ENCODE measurements at regions not wholly inside any gene's neighbourhood (a gene's known extent, or its start where the extent isn't known, plus 50 kb on each side); places are given as distances from the start of the nearest gene placed in this dataset.
A peak's percentile ranks its signal among the peaks of the same experiment; 100 is the strongest.

GRCh38 chr15:60134609-60135008 lies 130.5 kb downstream of the FOXB1 start:
- no peak for DNase-seq
- Mint-ChIP-seq H3K4me1 (peaks cover 4% of the 10 kb centered on the region), H3K9me3 (no peaks in the 10 kb centered on the region), H3K36me3 (no peaks in the 10 kb centered on the region), H3K27ac (no peak overlapping the region), H3K27me3 (peaks cover 61% of the 10 kb centered on the region), H3K4me3 (no peak overlapping the region)
- CTCF ChIA-PET: interaction anchor here (1.0 kb wide), 1 partner anchor 44 kb away, joined by 3 read pairs; no protein-coding TSS in a partner anchor

- no peaks in the 10 kb centered on the region for H3K4me1 Mint-ChIP-seq
- H3K27me3 Mint-ChIP-seq: peaks cover 69% of the 10 kb centered on the region
- H3K27ac Mint-ChIP-seq: no peak overlapping the region
- no peaks in the 10 kb centered on the region for H3K9me3 Mint-ChIP-seq
- no peak for DNase-seq
- no peaks in the 10 kb centered on the region for H3K36me3 Mint-ChIP-seq
- CTCF ChIA-PET: no interaction called here
- H3K4me3 Mint-ChIP-seq: no peak overlapping the region
Measured at GRCh38 chr15:60135961-60136360, 131.8 kb downstream of the FOXB1 start.

DNA sequence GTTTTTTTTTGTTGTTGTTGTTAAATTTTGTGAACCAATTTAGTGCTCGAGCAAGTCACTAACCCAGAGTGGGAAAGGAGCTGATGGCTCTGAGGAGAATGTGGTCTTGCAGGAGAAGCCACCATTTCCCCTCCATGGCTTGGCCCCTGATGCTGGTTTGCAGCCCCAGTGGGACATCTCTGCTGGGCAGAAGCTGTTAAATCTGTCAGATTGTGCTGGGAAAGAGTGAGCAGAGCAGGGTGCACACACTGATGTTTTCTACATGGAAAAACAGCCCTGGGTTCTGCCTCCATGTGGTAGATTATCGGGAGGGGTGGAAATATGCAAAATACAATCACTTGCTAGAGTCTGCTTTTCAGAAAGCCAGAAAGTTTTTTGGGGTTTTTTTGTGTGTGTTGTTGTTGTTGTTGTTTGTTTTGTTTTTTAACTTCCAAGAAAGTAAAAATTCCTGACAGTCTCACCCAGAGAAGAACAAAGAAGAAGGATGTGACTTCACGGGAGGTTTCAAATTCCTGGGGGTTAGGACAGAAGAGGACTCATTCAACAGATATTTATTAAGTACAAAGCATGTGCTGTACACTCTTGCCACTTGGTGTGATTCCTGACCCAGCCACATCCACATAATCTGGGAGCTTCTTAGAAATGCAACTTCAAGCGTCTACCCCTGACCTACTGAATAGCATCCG lies 133.7 kb downstream of the FOXB1 start:
- Mint-ChIP-seq H3K4me3 (no peak overlapping the region), H3K27me3 (peaks cover 65% of the 10 kb centered on the region), H3K36me3 (no peaks in the 10 kb centered on the region), H3K4me1 (no peaks in the 10 kb centered on the region), H3K27ac (no peak overlapping the region), H3K9me3 (no peaks in the 10 kb centered on the region)
- CTCF ChIA-PET: interaction anchor here (1.3 kb wide), 1 partner anchor 13 kb away, joined by 6 read pairs; no protein-coding TSS in a partner anchor
- DNase-seq: no peak

GRCh38 chr15:60138397-60138968 lies 134.4 kb downstream of the FOXB1 start:
- CTCF ChIA-PET: interaction anchor here (1.3 kb wide), 1 partner anchor 13 kb away, joined by 6 read pairs; no protein-coding TSS in a partner anchor
- H3K4me1 Mint-ChIP-seq: no peaks in the 10 kb centered on the region
- H3K36me3 Mint-ChIP-seq: no peaks in the 10 kb centered on the region
- DNase-seq: no peak
- no peaks in the 10 kb centered on the region for H3K9me3 Mint-ChIP-seq
- H3K27me3 Mint-ChIP-seq: peaks cover 59% of the 10 kb centered on the region
- no peak overlapping the region for H3K4me3 Mint-ChIP-seq
- no peak overlapping the region for H3K27ac Mint-ChIP-seq

DNA sequence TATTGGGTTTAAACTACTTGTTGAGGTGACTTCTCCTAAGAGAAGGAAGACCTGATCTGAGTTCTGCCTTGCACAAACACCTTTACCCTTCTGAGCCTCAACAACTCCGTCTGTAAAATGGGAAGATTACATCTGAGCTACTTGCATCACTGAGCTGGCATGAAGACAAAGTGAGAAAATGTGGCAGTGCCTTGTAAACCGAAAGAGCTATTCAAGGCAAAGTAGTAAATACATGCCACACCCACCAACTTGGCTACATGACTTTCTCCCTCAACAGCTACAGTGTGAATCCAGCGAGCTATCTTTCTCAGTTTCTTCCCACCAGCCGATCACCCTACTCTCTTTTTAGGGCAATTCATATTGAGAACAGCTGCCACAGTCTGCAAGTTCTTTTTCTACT lies 148.3 kb downstream of the FOXB1 start:
- no peak for DNase-seq
- CTCF ChIA-PET: no interaction called here
- no peak overlapping the region for H3K4me3 Mint-ChIP-seq

DNA sequence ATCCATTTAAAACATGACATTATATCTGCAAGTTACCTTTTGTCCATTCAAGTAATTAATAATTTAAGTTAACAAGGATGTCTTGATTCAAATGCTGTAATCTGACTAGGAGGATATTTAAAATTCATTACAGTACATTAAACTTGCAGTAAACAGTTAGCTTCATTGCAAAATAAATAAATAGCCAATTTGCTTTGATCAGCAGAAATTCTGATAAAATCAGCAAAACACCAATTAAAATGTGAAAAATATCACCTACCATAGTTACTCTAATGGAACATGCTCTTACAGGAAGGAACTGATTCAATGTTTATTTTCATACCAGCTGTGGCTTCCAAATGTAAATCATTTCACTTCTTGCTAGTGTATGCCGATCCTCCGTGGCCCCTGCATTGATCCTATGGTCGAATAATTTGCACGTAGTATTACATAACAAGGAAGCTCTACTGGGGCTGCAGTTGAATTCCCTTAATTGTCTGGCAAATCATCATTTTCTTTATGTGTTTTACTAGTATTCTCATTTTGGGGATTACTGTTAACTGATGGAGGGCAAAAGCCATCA lies 150.7 kb downstream of the FOXB1 start:
- Mint-ChIP-seq H3K4me1 (peaks cover 4% of the 10 kb centered on the region), H3K36me3 (no peaks in the 10 kb centered on the region), H3K27me3 (peaks cover 14% of the 10 kb centered on the region), H3K9me3 (no peaks in the 10 kb centered on the region), H3K27ac (no peak overlapping the region), H3K4me3 (no peak overlapping the region)
- CTCF ChIA-PET: no interaction called here
- no peak for DNase-seq

More for the DNA sequence above, 148.3 kb downstream of the FOXB1 start:
- Mint-ChIP-seq H3K9me3 (no peaks in the 10 kb centered on the region), H3K36me3 (no peaks in the 10 kb centered on the region), H3K27me3 (peaks cover 13% of the 10 kb centered on the region), H3K4me1 (peaks cover 4% of the 10 kb centered on the region), H3K27ac (no peak overlapping the region)

DNA sequence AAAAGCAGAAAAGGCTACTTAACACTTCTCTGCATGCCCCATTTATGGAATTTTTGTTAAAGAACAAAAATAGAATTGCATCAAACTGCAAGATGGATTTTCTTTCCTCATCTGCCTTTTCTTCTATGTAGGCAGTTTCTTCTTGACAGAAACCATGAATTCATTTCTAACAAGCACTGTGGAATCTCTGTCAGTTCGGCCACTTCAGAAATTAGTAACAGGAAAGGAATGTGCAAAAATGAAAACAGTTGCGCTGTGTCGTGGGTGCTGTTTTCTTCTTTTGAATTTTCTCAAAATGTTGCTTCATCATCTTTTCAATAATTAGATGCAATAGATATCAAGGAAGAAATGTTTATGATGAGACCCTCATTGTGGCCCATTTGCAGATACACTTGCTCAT lies 151.6 kb downstream of the FOXB1 start:
- H3K9me3 Mint-ChIP-seq: no peaks in the 10 kb centered on the region
- peaks cover 4% of the 10 kb centered on the region for H3K4me1 Mint-ChIP-seq
- peaks cover 15% of the 10 kb centered on the region for H3K27me3 Mint-ChIP-seq
- no peak overlapping the region for H3K27ac Mint-ChIP-seq
- CTCF ChIA-PET: no interaction called here
- no peak overlapping the region for H3K4me3 Mint-ChIP-seq
- no peak for DNase-seq
- H3K36me3 Mint-ChIP-seq: no peaks in the 10 kb centered on the region

DNA sequence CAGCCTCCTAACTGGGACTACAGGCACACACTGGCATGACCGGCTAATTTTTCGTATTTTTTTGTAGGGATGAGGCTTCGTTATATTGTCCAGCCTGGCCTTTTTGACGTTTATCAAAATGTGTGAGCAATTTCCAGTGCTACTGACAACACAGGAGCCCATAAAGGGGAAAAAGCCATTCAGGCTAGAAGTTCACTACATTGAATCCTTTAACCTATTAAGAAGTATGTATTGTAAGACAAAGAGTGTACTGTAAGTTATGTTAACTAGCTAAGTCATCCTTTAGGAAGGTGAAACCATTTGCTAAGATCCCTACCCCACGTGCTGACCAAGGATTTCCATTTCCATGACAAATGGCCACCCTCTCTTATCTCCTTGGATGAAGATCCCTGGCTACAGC lies 156.8 kb downstream of the FOXB1 start:
- Mint-ChIP-seq H3K27me3 (peaks cover 12% of the 10 kb centered on the region), H3K36me3 (no peaks in the 10 kb centered on the region), H3K4me3 (no peak overlapping the region), H3K4me1 (no peaks in the 10 kb centered on the region), H3K27ac (no peak overlapping the region), H3K9me3 (no peaks in the 10 kb centered on the region)
- CTCF ChIA-PET: interaction anchor here (0.9 kb wide), 1 partner anchor 65 kb away, joined by 3 read pairs; no protein-coding TSS in a partner anchor
- DNase-seq: no peak

GRCh38 chr15:60161704-60162103 lies 157.6 kb downstream of the FOXB1 start:
- Mint-ChIP-seq H3K27ac (no peak overlapping the region), H3K4me3 (no peak overlapping the region), H3K36me3 (no peaks in the 10 kb centered on the region), H3K4me1 (no peaks in the 10 kb centered on the region), H3K27me3 (peaks cover 12% of the 10 kb centered on the region), H3K9me3 (no peaks in the 10 kb centered on the region)
- CTCF ChIA-PET: no interaction called here
- DNase-seq: no peak

DNA sequence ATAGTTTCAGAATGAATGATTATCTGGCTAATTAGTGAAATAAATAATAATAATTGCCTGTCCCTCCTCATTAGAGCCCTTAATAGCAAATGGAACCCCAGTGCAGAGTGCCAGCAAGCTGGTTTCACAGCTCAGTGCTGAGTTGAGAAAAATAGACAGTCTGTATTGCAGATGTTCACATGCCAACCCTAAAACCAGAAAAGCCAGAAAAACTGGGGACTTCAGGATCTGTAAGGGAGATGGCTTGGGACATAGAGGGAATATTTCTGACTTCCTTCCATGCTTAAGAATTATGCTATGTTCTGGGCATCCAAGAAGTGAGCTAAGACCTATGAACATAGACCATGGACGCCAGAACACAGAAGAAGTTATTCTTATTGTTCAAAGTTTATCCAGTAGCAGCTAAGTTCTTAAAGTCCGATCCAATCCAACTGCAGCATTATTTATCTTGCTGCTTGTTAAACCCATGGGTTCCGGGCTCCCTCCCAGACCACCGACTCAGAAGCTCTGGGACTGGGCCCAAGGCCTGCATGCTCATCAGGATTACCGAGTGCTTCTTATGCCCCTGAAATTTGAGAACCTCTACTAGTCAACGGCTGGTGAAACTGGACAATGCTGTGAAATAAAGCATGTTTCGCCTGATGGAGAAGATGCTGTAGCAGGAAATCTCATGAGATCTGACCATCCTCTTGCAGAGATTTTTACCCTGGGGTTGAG lies 158.3 kb downstream of the FOXB1 start:
- DNase-seq: no peak
- Mint-ChIP-seq H3K27me3 (peaks cover 12% of the 10 kb centered on the region), H3K9me3 (no peaks in the 10 kb centered on the region), H3K4me3 (no peak overlapping the region), H3K4me1 (no peaks in the 10 kb centered on the region), H3K36me3 (no peaks in the 10 kb centered on the region), H3K27ac (no peak overlapping the region)
- CTCF ChIA-PET: interaction anchor here (0.6 kb wide), 1 partner anchor 1148 kb away, joined by 3 read pairs; no protein-coding TSS in a partner anchor

DNA sequence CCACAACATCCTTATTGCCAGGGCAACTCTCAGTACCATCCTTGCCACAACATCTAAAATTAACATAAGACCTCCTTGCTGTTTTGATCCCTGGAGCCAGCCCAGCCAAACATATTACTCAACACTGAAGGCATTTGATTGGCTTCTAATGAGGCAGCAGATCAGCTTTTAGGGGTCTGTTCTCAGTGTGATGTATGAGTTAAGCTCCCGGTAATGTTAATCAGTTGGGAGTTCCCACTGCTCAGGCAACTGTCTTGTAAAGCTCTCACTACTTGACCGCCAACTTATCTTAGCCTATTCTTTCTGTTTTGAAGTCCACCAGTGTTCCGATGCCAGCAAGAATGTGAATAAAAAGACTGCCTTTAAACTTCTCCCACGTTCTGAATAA lies 158.9 kb downstream of the FOXB1 start:
- DNase-seq: no peak
- CTCF ChIA-PET: interaction anchor here (0.6 kb wide), 1 partner anchor 1149 kb away, joined by 3 read pairs; no protein-coding TSS in a partner anchor
- no peak overlapping the region for H3K27ac Mint-ChIP-seq

DNA sequence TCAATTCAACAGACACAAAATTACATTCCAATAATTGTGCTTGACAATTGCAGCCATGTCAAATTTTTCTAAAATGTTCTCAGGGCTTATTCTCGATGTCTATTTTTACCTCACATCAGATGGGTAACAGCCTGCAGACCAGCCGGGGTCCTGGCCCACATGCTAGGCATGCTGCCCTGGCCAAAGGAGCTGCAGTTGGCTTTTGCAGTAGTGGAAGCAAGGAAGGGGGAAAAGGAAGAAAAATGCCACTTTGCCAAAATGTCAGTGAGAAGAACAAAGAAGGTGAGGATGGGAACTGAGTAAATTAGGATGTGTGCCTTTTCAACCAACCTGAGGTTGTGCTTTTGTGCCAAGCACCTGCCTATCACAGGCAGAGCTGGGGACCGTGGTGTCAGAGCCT lies 161.0 kb downstream of the FOXB1 start:
- DNase-seq: no peak
- CTCF ChIA-PET: no interaction called here
- no peak overlapping the region for H3K27ac Mint-ChIP-seq
- no peaks in the 10 kb centered on the region for H3K9me3 Mint-ChIP-seq
- peaks cover 4% of the 10 kb centered on the region for H3K27me3 Mint-ChIP-seq
- H3K4me3 Mint-ChIP-seq: no peak overlapping the region
- no peaks in the 10 kb centered on the region for H3K4me1 Mint-ChIP-seq
- H3K36me3 Mint-ChIP-seq: no peaks in the 10 kb centered on the region

More for the DNA sequence above, 158.9 kb downstream of the FOXB1 start:
- Mint-ChIP-seq H3K27me3 (peaks cover 12% of the 10 kb centered on the region), H3K36me3 (no peaks in the 10 kb centered on the region), H3K4me1 (no peaks in the 10 kb centered on the region), H3K4me3 (no peak overlapping the region), H3K9me3 (no peaks in the 10 kb centered on the region)

GRCh38 chr15:60172143-60172542 lies 168.0 kb downstream of the FOXB1 start:
- no peak for DNase-seq
- no peak overlapping the region for H3K4me3 Mint-ChIP-seq
- CTCF ChIA-PET: interaction anchor here (1.2 kb wide), 1 partner anchor 447 kb away, joined by 3 read pairs; no protein-coding TSS in a partner anchor
- H3K4me1 Mint-ChIP-seq: no peaks in the 10 kb centered on the region
- peaks cover 8% of the 10 kb centered on the region for H3K27me3 Mint-ChIP-seq
- no peak overlapping the region for H3K27ac Mint-ChIP-seq
- H3K9me3 Mint-ChIP-seq: no peaks in the 10 kb centered on the region
- no peaks in the 10 kb centered on the region for H3K36me3 Mint-ChIP-seq

GRCh38 chr15:60179786-60180391 lies 175.8 kb downstream of the FOXB1 start:
- Mint-ChIP-seq H3K27ac (no peak overlapping the region), H3K36me3 (no peaks in the 10 kb centered on the region), H3K4me3 (no peak overlapping the region), H3K4me1 (no peaks in the 10 kb centered on the region), H3K27me3 (peaks cover 29% of the 10 kb centered on the region), H3K9me3 (no peaks in the 10 kb centered on the region)
- CTCF ChIA-PET: interaction anchor here (0.6 to 3.5 kb wide), 12 partner anchors 9 to 473 kb away, joined by 3 to 41 read pairs (median 3); partner anchors contain the start of gene FOXB1
- DNase-seq: peak; percentile 54

Measured in activated naive CD4-positive, alpha-beta T cell treated with anti-CD3 and anti-CD28 coated beads, Interleukin-2, amount 10 ng/mL, durations not matched to agents 7 days and 5 days (primary cell).